IMR-90 (cell line): ENCODE measurements at regions not wholly inside any gene's neighbourhood (a gene's known extent, or its start where the extent isn't known, plus 50 kb on each side); places are given as distances from the start of the nearest gene placed in this dataset.

Experiments used
- ATAC-seq: fragments of 200-7000 bp; cut with Tn5 transposase; 2 replicates; pipeline ENCODE4 v1.9.1; 2020; ENCODE audit warnings: low read depth, mild to moderate bottlenecking, moderate library complexity
- BruUV-seq: library from RNA; stranded (reverse); fragments of 400-500 nt; replicated peaks from 2 replicates; lab custom pipeline; 2021; lab: Mats Ljungman, UMichigan
- CTCF ChIA-PET: fragments of 300-600 bp; formaldehyde crosslinking; extraction: SDS; loops from one replicate; lab custom pipeline; 2021; ENCODE audit warnings: antibody characterized with exemption; lab: Yijun Ruan, JAX
- POLR2A ChIA-PET: fragments of 300-600 bp; sonication (Branson Sonifier 250); formaldehyde crosslinking; loops from one replicate; lab custom pipeline; 2022; ENCODE audit warnings: antibody characterized with exemption; ENCODE audit not compliant: unreplicated experiment; lab: Charles Lee
- DNase-seq: peaks from one replicate; pipeline ENCODE4 v3.0.0; 2013
- H2AFZ ChIP-seq: replicated peaks from 2 replicates; pipeline ENCODE3; 2013; ENCODE audit warnings: low read length, mild to moderate bottlenecking; ENCODE audit not compliant: poor library complexity
- H2AK5ac ChIP-seq: 2 replicates; pipeline ENCODE4 v1.6.1; 2013; ENCODE audit warnings: low read depth, low read length, inconsistent platforms
- H2AK9ac ChIP-seq: replicated peaks from 2 replicates; pipeline ENCODE3; 2013; ENCODE audit warnings: mild to moderate bottlenecking, low read depth, low read length, moderate library complexity; ENCODE audit not compliant: poor library complexity
- H2BK120ac ChIP-seq: 2 replicates; pipeline ENCODE4 v1.6.1; 2013; ENCODE audit warnings: low read depth, low read length, inconsistent platforms
- H2BK15ac ChIP-seq: 3 replicates; pipeline ENCODE4 v1.6.1; 2013; ENCODE audit warnings: low read depth, low read length, inconsistent platforms
- H2BK20ac ChIP-seq: 2 replicates; pipeline ENCODE4 v1.6.1; 2013; ENCODE audit warnings: low read depth, mild to moderate bottlenecking, inconsistent platforms, low read length, moderate library complexity
- H2BK5ac ChIP-seq: 2 replicates; pipeline ENCODE4 v1.6.1; 2013; ENCODE audit warnings: mild to moderate bottlenecking, low read depth, low read length, inconsistent platforms; ENCODE audit not compliant: poor library complexity, severe bottlenecking
- H3K14ac ChIP-seq: replicated peaks from 2 replicates; pipeline ENCODE4 v1.6.1; 2013; ENCODE audit warnings: low read depth, low read length, inconsistent platforms
- H3K18ac ChIP-seq: 2 replicates; pipeline ENCODE4 v1.6.1; 2013; ENCODE audit warnings: low read depth, low read length, control low read depth
- H3K23ac ChIP-seq: 2 replicates; pipeline ENCODE4 v1.6.1; 2013; ENCODE audit warnings: low read depth, low read length, inconsistent platforms
- H3K27ac ChIP-seq: 2 replicates; pipeline ENCODE4 v1.5.1; 2013; ENCODE audit warnings: mild to moderate bottlenecking, control low read depth, low read length; ENCODE audit not compliant: insufficient read depth
- H3K27me3 ChIP-seq: 2 replicates; pipeline ENCODE4 v1.6.1; 2013; ENCODE audit warnings: low read length; ENCODE audit not compliant: control insufficient read depth, insufficient read depth
- H3K36me3 ChIP-seq: 2 replicates; pipeline ENCODE4 v1.6.1; 2013; ENCODE audit warnings: low read length, mixed read lengths; ENCODE audit not compliant: control insufficient read depth, insufficient read depth
- H3K4ac ChIP-seq: 2 replicates; pipeline ENCODE4 v1.6.1; 2013; ENCODE audit warnings: low read depth, low read length, inconsistent platforms
- H3K4me1 ChIP-seq: 2 replicates; pipeline ENCODE4 v1.6.1; 2013; ENCODE audit warnings: low read length, mixed read lengths; ENCODE audit not compliant: control insufficient read depth, insufficient read depth
- H3K4me2 ChIP-seq: 2 replicates; pipeline ENCODE4 v1.6.1; 2013; ENCODE audit warnings: low read depth, mild to moderate bottlenecking, control low read depth, low read length, moderate library complexity
- H3K4me3 ChIP-seq: 2 replicates; pipeline ENCODE4 v1.5.1; 2013; ENCODE audit warnings: low read depth, mild to moderate bottlenecking, control low read depth, low read length, moderate library complexity; ENCODE audit not compliant: insufficient read depth
- H3K56ac ChIP-seq: 2 replicates; pipeline ENCODE4 v1.6.1; 2013; ENCODE audit warnings: low read length, inconsistent platforms; ENCODE audit not compliant: insufficient read depth; ENCODE audit errors: extremely low read depth
- H3K79me1 ChIP-seq, 2 experiments: 2 replicates each; pipeline ENCODE4 v1.6.1; 2013; ENCODE audit warnings: low read length in 2 of 2, inconsistent platforms in 1 of 2, low read depth in 1 of 2
- H3K9ac ChIP-seq: 2 replicates; pipeline ENCODE4 v1.6.1; 2013; ENCODE audit warnings: low read depth, low read length, control low read depth
- H3K9me1 ChIP-seq: 2 replicates; pipeline ENCODE4 v1.6.1; 2013; ENCODE audit warnings: low read length, inconsistent platforms; ENCODE audit not compliant: insufficient read depth
- H3K9me3 ChIP-seq: 2 replicates; pipeline ENCODE4 v1.6.1; 2013; ENCODE audit warnings: low read length; ENCODE audit not compliant: control insufficient read depth, insufficient read depth
- H4K20me1 ChIP-seq: 2 replicates; pipeline ENCODE4 v1.6.1; 2013; ENCODE audit warnings: low read length, inconsistent platforms; ENCODE audit not compliant: insufficient read depth
- H4K5ac ChIP-seq: 2 replicates; pipeline ENCODE4 v1.6.1; 2013; ENCODE audit warnings: mild to moderate bottlenecking, low read depth, low read length, control low read depth
- H4K8ac ChIP-seq, 2 experiments: 2 replicates each; pipeline ENCODE4 v1.6.1; 2013; ENCODE audit warnings: low read depth in 2 of 2, low read length in 2 of 2, control low read depth in 1 of 2, inconsistent platforms in 1 of 2
- H4K91ac ChIP-seq: 2 replicates; pipeline ENCODE4 v1.6.1; 2013; ENCODE audit warnings: low read depth, low read length, inconsistent platforms; ENCODE audit not compliant: insufficient read depth
- CHD1 ChIP-seq: IDR thresholded peaks from 2 replicates; pipeline ENCODE4 v1.6.1; 2012; ENCODE audit warnings: low read depth, low read length, improper control_type of control experiment
- MAFK ChIP-seq: IDR thresholded peaks from 2 replicates; pipeline ENCODE4 v1.6.1; 2012; ENCODE audit warnings: low read depth, low read length, improper control_type of control experiment
- USF2 ChIP-seq: fragments of 150-350 bp; IDR thresholded peaks from 2 replicates; pipeline ENCODE4 v1.6.1; 2017; ENCODE audit warnings: mild to moderate bottlenecking, antibody characterized with exemption, low read length, low read depth
- WGBS, 2 experiments: methylation state at CpG; one replicate each; pipeline versions ENCODE4 v1.1.5 to v1.1.7; 2013; ENCODE audit warnings: missing lambda C conversion rate in 2 of 2; ENCODE audit not compliant: insufficient read length in 1 of 2; ENCODE audit errors: extremely low coverage in 2 of 2; 5-methylcytosine and 5-hydroxymethylcytosine counted together
- dilution Hi-C: fragments of 300-500 bp; cut with HindIII; formaldehyde crosslinking; loops from one replicate; pipeline ENCODE4 v1.14.3; 2018; ENCODE audit warnings: low sequenced_read_pairs; ENCODE audit not compliant: unreplicated experiment
- in situ Hi-C: fragments of 300-500 bp; cut with MboI; formaldehyde crosslinking; loops from 3 replicates; pipeline ENCODE4 v1.14.3; 2019; ENCODE audit warnings: low sequenced_read_pairs, inconsistent platforms, mixed read lengths
- intact Hi-C: fragments of 100-400 bp; cut with micrococcal nuclease; formaldehyde crosslinking; loops from 2 replicates; pipeline ENCODE4 v1.10.0; 2022

DNA sequence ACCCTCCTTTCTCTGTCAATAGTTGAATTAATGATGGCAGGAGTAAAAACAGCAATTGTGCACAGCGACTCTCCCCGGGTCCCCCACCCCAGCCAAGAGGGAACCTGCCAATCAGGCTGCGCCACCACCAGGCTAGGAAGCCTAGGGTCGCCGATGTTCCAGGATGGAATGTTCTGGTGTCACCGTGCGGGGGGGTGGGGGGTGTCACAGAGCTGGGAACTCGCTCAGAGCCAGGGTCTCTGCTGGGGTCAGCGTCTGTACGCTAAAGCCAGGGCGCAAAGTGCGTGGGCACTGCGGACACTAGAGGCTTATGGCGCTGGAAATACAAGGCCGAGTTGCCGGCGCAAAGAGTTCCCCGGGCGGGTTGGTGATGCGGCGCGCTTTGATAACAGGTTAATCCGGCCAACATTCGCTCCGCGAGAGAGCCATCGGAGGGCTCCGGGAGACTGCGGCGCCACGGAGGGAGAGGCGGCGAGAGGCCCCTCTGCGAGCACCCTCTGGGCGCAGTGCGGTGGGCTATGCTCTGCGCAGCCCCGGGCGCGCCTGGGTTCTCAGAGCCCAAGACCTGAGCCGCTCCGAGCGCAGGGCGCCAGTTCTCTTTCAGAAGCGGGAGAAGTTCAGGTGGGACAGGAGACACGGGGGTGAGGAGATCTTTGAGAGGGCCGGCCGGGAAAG is 192.3 kb downstream of the EMX2 start:
- no peak overlapping the region for H2BK15ac ChIP-seq
- no peak overlapping the region for H2AK5ac ChIP-seq
- H3K27ac ChIP-seq: no peak overlapping the region
- H3K27me3 ChIP-seq: no peaks in the 10 kb centered on the region
- DNase-seq (no peak), ATAC-seq (no peak)
- no peak overlapping the region for H2BK120ac ChIP-seq
- H3K23ac ChIP-seq: no peak overlapping the region
- H3K4me1 ChIP-seq: no peaks in the 10 kb centered on the region
- no TSS peak for BruUV-seq
- no peak overlapping the region for H3K56ac ChIP-seq
- H3K14ac ChIP-seq: no peak overlapping the region
- H2AK9ac ChIP-seq: no peak overlapping the region
- no peak overlapping the region for H3K9ac ChIP-seq
- no peak overlapping the region for H3K4me3 ChIP-seq
- WGBS, 2 experiments: 3% methylated on average over 22 of the region's 48 CpGs; no CpG with 5 or more reads in 1 of the 2 experiments
- H3K4me2 ChIP-seq: no peak overlapping the region
- in situ Hi-C loops: no loop called here
- H4K8ac ChIP-seq: no peak overlapping the region
- H3K18ac ChIP-seq: no peak overlapping the region
- H2BK5ac ChIP-seq: no peak overlapping the region
- CTCF ChIA-PET: no interaction called here
- H3K9me3 ChIP-seq: peaks cover 22% of the 10 kb centered on the region; the same call in 1 of the 2 replicates
- no peaks in the 10 kb centered on the region for H3K9me1 ChIP-seq
- no peak for TF ChIP-seq CHD1
- TF ChIP-seq USF2: no peak
- no peak for TF ChIP-seq MAFK
- intact Hi-C loops: no loop called here
- H4K20me1 ChIP-seq: no peaks in the 10 kb centered on the region
- no peaks in the 10 kb centered on the region for H3K79me1 ChIP-seq
- no peaks in the 10 kb centered on the region for H3K36me3 ChIP-seq
- H3K4ac ChIP-seq: no peak overlapping the region
- H2BK20ac ChIP-seq: no peak overlapping the region
- no peak overlapping the region for H4K91ac ChIP-seq
- dilution Hi-C loops: no loop called here
- no peak overlapping the region for H2AFZ ChIP-seq
- POLR2A ChIA-PET: no interaction called here
- H4K5ac ChIP-seq: no peak overlapping the region
